Sigmoid colon (tissue), 4 donors: ENCODE measurements at regions not wholly inside any gene's neighbourhood (a gene's known extent, or its start where the extent isn't known, plus 50 kb on each side); places are given as distances from the start of the nearest gene placed in this dataset.

Experiments
- CTCF ChIP-seq, 4 experiments: fragments of 450-650 bp in 3 of 4; fragments of 200-600 bp in 1 of 4; IDR thresholded peaks; one replicate each; pipeline ENCODE4 v1.5.1; 2016 to 2019; ENCODE audit warnings: antibody characterized with exemption in 4 of 4, mild to moderate bottlenecking in 3 of 4, moderate library complexity in 2 of 4
- EP300 ChIP-seq, 4 donors: sonication (generic); formaldehyde crosslinking; IDR thresholded peaks; one replicate each; pipeline ENCODE4 v1.6.1; 2017; ENCODE audit warnings: antibody characterized with exemption in 4 of 4
- POLR2A ChIP-seq, 2 donors: fragments of 450-650 bp; IDR thresholded peaks; one replicate each; pipeline ENCODE4 v1.6.1; 2016; ENCODE audit warnings: antibody characterized with exemption in 2 of 2, mild to moderate bottlenecking in 2 of 2, moderate library complexity in 2 of 2
- POLR2AphosphoS5 ChIP-seq, 4 donors: sonication (generic); formaldehyde crosslinking; IDR thresholded peaks; one replicate each; pipeline ENCODE4 v1.6.1; 2017; ENCODE audit warnings: antibody characterized with exemption in 4 of 4

GRCh38 chr13:73741111-73741510 is 393.1 kb downstream of the KLF12 start:
- TF ChIP-seq POLR2AphosphoS5 (IDR thresholded peaks at IDR 0.05) (no peak), POLR2A (IDR thresholded peaks at IDR 0.05) (no peak), CTCF (IDR thresholded peaks at IDR 0.05) (no peak), EP300 (IDR thresholded peaks at IDR 0.05) (no peak)
